Posterior vena cava (tissue), 2 donors: ENCODE measurements at regions not wholly inside any gene's neighbourhood (a gene's known extent, or its start where the extent isn't known, plus 50 kb on each side); places are given as distances from the start of the nearest gene placed in this dataset.

ENCODE experiments used
- DNase-seq: peaks from one replicate; pipeline ENCODE4 v3.0.0-alpha.2; 2020; ENCODE audit warnings: low spot score
- intact Hi-C, 2 donors: fragments of 100-400 bp; cut with DNase I; formaldehyde crosslinking; loops; one replicate each; pipeline versions ENCODE4 v1.14.1 to v1.14.2; 2022 to 2023
- donor health status: DM: yes; HTN: yes; CAD: no.
- donor health status: DM: yes; HTN: yes; CAD: no.

GRCh38 chr1:239587574-239588369, 201.4 kb downstream of the CHRM3 start:
- DNase-seq = no peak
- intact Hi-C loops = no loop called here

- no peak for DNase-seq
- intact Hi-C loops = loop anchor here in 1 of 2 donors (5.0 kb wide), 1 partner anchor 97 kb away; no protein-coding TSS in a partner anchor
Observed at GRCh38 chr1:239590556-239590955, 204.2 kb downstream of the CHRM3 start.

GRCh38 chr1:239593527-239593926, 207.2 kb downstream of the CHRM3 start:
- intact Hi-C loops = loop anchor here in 1 of 2 donors (5.0 kb wide), 1 partner anchor 94 kb away; no protein-coding TSS in a partner anchor
- no peak for DNase-seq

- no peak for DNase-seq
- intact Hi-C loops = no loop called here
Observed at GRCh38 chr1:239600588-239600987, 214.2 kb downstream of the CHRM3 start.

GRCh38 chr1:239601108-239601507, 214.7 kb downstream of the CHRM3 start:
- DNase-seq = no peak
- intact Hi-C loops = no loop called here

GRCh38 chr1:239603530-239603929, 217.2 kb downstream of the CHRM3 start:
- intact Hi-C loops = no loop called here
- DNase-seq = no peak

GRCh38 chr1:239606850-239607400, 220.6 kb downstream of the CHRM3 start:
- intact Hi-C loops = no loop called here

GRCh38 chr1:239608469-239608868, 222.1 kb downstream of the CHRM3 start:
- intact Hi-C loops = no loop called here
- no peak for DNase-seq

More at GRCh38 chr1:239606850-239607400, 220.6 kb downstream of the CHRM3 start:
- DNase-seq = no peak

- DNase-seq = no peak
- intact Hi-C loops = no loop called here
Observed at GRCh38 chr1:239612379-239612778, 226.0 kb downstream of the CHRM3 start.

GRCh38 chr1:239616673-239617072, 230.3 kb downstream of the CHRM3 start:
- intact Hi-C loops = no loop called here

GRCh38 chr1:239617259-239617658, 230.9 kb downstream of the CHRM3 start:
- intact Hi-C loops = no loop called here
- no peak for DNase-seq

More at GRCh38 chr1:239616673-239617072, 230.3 kb downstream of the CHRM3 start:
- no peak for DNase-seq

GRCh38 chr1:239617731-239618130, 231.4 kb downstream of the CHRM3 start:
- intact Hi-C loops = no loop called here
- DNase-seq = no peak

- intact Hi-C loops = no loop called here
Observed at GRCh38 chr1:239619190-239619589, 232.8 kb downstream of the CHRM3 start.

GRCh38 chr1:239630767-239631166, 244.4 kb downstream of the CHRM3 start:
- intact Hi-C loops = no loop called here

More at GRCh38 chr1:239619190-239619589, 232.8 kb downstream of the CHRM3 start:
- no peak for DNase-seq

GRCh38 chr1:239633432-239633831, 247.1 kb downstream of the CHRM3 start:
- no peak for DNase-seq
- intact Hi-C loops = no loop called here

More at GRCh38 chr1:239630767-239631166, 244.4 kb downstream of the CHRM3 start:
- no peak for DNase-seq

- intact Hi-C loops = no loop called here
- DNase-seq = no peak
Observed at GRCh38 chr1:239635276-239635675, 248.9 kb downstream of the CHRM3 start.

GRCh38 chr1:239636347-239636746, 250.0 kb downstream of the CHRM3 start:
- no peak for DNase-seq
- intact Hi-C loops = no loop called here

- DNase-seq = no peak
- intact Hi-C loops = no loop called here
Observed at GRCh38 chr1:239644604-239645003, 258.2 kb downstream of the CHRM3 start.

GRCh38 chr1:239647045-239647444, 260.7 kb downstream of the CHRM3 start:
- DNase-seq = no peak
- intact Hi-C loops = no loop called here

- intact Hi-C loops = no loop called here
- no peak for DNase-seq
Observed at GRCh38 chr1:239647964-239648632, 261.7 kb downstream of the CHRM3 start.
